ENCODE measurements at regions not wholly inside any gene's neighbourhood (a gene's known extent, or its start where the extent isn't known, plus 50 kb on each side); places are given as distances from the start of the nearest gene placed in this dataset.

DNA sequence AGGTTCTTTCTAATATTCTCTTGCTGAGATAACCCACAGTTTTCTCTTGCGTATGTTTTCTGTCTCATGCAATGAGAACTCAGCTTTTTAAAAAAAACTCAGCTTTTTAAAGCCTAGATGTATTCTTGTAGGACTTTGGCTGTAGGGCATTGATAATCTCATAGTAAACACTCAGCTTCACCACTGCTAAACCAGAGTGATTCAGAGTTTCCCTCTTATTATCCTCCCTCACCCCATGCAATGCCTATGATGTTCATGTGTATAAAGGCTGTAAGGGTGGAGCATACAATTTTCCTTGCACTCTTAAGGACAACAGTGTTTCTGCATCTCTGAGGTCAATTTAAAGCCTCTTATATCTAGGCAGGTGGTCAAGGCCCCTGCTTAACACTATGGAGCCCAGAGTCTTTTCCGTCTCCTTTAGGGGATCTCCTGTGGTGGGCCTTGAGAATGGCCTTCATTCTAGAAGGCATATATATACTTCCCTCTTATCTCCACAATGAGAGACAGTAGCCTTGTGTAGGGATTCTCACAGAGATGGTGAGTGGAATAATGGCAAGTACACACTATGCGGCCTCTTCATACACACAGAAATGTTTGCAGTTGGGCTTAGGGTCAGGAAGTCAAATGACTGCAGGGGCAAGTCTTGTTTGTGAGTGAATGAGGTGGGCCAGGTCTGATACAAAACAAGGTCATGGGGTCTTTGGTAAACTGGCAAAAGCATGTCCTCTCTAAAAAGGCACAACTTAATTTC lies 279.6 kb downstream of the HS3ST3A1 start:
- no peaks in the 10 kb centered on the region for H3K36me3 ChIP-seq
- TF ChIP-seq CTCF (IDR thresholded peaks at IDR 0.05) = no peak
- DNase-seq = no peak
- H3K4me3 ChIP-seq = no peak overlapping the region
- H3K27ac ChIP-seq = no peak overlapping the region
- H3K9me3 ChIP-seq = no peaks in the 10 kb centered on the region
- no peaks in the 10 kb centered on the region for H3K27me3 ChIP-seq
- intact Hi-C loops (cut with DNase I) = no loop called here
- ATAC-seq = no peak
- H3K4me1 ChIP-seq = no peaks in the 10 kb centered on the region

DNA sequence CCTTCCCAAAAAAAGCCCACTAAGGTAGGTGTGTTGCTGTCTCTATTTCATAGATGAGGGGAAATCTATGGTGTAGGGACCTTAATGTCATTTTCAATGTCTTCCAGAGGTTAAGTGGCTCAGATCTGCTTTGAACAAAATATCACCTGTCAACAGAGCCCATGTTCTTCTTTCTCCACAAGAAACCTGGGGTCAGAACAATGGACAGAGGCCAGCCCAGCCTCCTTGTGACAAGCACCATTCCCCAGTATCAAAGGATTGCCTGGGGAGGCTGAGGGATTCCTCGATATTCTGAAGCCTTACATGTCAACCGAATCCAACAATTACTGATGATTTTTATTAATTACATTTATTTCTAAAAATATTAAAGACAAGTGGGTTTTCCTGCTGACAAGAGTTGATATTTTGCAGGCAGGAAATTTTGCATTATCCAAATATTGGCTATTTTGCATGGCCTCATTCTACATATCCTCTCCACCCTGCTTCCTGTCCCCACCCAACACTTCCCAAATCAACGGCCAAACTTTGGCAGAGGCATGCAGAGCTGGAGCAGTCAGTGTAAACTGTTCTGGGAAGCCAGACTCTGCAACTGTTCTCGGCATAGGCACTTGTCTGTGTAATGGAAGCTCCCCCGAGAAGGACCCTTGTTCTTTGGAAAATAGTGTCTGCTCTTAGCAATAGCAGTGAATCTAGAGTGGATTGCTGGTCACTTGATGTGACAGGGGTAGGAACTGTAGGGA lies 281.5 kb downstream of the HS3ST3A1 start:
- no peaks in the 10 kb centered on the region for H3K9me3 ChIP-seq
- ATAC-seq (peak; percentile 46), DNase-seq (no peak)
- TF ChIP-seq CTCF (IDR thresholded peaks at IDR 0.05) = no peak
- H3K36me3 ChIP-seq = no peaks in the 10 kb centered on the region
- no peak overlapping the region for H3K27ac ChIP-seq
- H3K4me3 ChIP-seq = no peak overlapping the region
- H3K4me1 ChIP-seq = no peaks in the 10 kb centered on the region
- no peaks in the 10 kb centered on the region for H3K27me3 ChIP-seq
- intact Hi-C loops (cut with DNase I) = no loop called here

DNA sequence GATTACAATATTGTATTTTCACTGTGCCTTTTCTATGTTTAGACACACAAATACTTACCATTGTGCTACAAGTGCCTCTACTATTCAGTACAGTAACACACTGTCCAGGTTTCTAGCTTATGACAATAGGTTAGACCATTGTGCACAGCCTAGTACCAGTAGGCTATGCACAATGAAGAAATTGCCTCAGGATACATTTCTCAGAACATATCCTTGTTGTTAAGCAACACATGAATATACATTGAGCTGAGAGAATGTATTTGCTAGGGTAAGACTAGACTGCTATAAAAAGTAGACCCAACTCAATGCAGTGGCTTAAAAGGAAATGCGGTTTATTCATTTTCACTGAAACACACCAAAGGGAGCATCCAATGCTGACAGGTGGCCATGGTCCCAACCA lies 285.1 kb downstream of the HS3ST3A1 start:
- intact Hi-C loops (cut with DNase I) = no loop called here
- ATAC-seq (no peak), DNase-seq (no peak)

GRCh38 chr17:13311306-13311705 lies 290.4 kb downstream of the HS3ST3A1 start:
- ATAC-seq = no peak
- H3K27ac ChIP-seq = no peak overlapping the region
- no peaks in the 10 kb centered on the region for H3K27me3 ChIP-seq

More for the DNA sequence above, 285.1 kb downstream of the HS3ST3A1 start:
- H3K27me3 ChIP-seq = no peaks in the 10 kb centered on the region
- no peak overlapping the region for H3K27ac ChIP-seq
- H3K36me3 ChIP-seq = no peaks in the 10 kb centered on the region
- H3K4me3 ChIP-seq = no peak overlapping the region
- no peaks in the 10 kb centered on the region for H3K4me1 ChIP-seq
- no peaks in the 10 kb centered on the region for H3K9me3 ChIP-seq
- TF ChIP-seq CTCF (IDR thresholded peaks at IDR 0.05) = no peak

GRCh38 chr17:13310858-13311257 lies 290.9 kb downstream of the HS3ST3A1 start:
- no peaks in the 10 kb centered on the region for H3K4me1 ChIP-seq
- intact Hi-C loops (cut with DNase I) = no loop called here
- DNase-seq (no peak), ATAC-seq (no peak)
- no peak for TF ChIP-seq CTCF (IDR thresholded peaks at IDR 0.05)
- H3K4me3 ChIP-seq = no peak overlapping the region
- H3K36me3 ChIP-seq = no peaks in the 10 kb centered on the region
- no peak overlapping the region for H3K27ac ChIP-seq
- H3K9me3 ChIP-seq = no peaks in the 10 kb centered on the region
- no peaks in the 10 kb centered on the region for H3K27me3 ChIP-seq

More at GRCh38 chr17:13311306-13311705, 290.4 kb downstream of the HS3ST3A1 start:
- Histone ChIP-seq H3K4me3 (no peak overlapping the region), H3K36me3 (no peaks in the 10 kb centered on the region), H3K9me3 (no peaks in the 10 kb centered on the region), H3K4me1 (no peaks in the 10 kb centered on the region)
- no peak for TF ChIP-seq CTCF (IDR thresholded peaks at IDR 0.05)
- DNase-seq = no peak
- intact Hi-C loops (cut with DNase I) = no loop called here

All from upper lobe of right lung (tissue), 1 donor.